ENCODE measurements at regions not wholly inside any gene's neighbourhood (a gene's known extent, or its start where the extent isn't known, plus 50 kb on each side); places are given as distances from the start of the nearest gene placed in this dataset.

GRCh38 chr7:10083766-10084165 lies 889.9 kb upstream of the PHF14 start:
- TF ChIP-seq TAF1 (IDR thresholded peaks at IDR 0.05; ENCODE audit: low read depth) (no peak), EP300 (IDR thresholded peaks at IDR 0.05; ENCODE audit: borderline replicate concordance) (no peak), MAX (IDR thresholded peaks at IDR 0.05) (no peak), REST (IDR thresholded peaks at IDR 0.05; ENCODE audit: low read depth) (no peak)

Data from Ishikawa (cell line).